Fibroblast of villous mesenchyme (primary cell): ENCODE measurements at regions not wholly inside any gene's neighbourhood (a gene's known extent, or its start where the extent isn't known, plus 50 kb on each side); places are given as distances from the start of the nearest gene placed in this dataset.
A peak's percentile ranks its signal among the peaks of the same experiment; 100 is the strongest.

Experiments
- DNase-seq: peaks from one replicate; pipeline ENCODE4 v3.0.0-alpha.2; 2010; ENCODE audit warnings: low read depth
- H3K4me3 ChIP-seq: 2 replicates; pipeline ENCODE4 v1.5.1; 2011; ENCODE audit warnings: low read depth, mild to moderate bottlenecking, low read length
- TF ChIP-seq, protein P1 (sequence below): IDR thresholded peaks from 2 replicates; pipeline ENCODE4 v1.5.1; 2012; ENCODE audit warnings: low read depth, mild to moderate bottlenecking, low read length; ENCODE audit not compliant: insufficient read depth

DNA sequence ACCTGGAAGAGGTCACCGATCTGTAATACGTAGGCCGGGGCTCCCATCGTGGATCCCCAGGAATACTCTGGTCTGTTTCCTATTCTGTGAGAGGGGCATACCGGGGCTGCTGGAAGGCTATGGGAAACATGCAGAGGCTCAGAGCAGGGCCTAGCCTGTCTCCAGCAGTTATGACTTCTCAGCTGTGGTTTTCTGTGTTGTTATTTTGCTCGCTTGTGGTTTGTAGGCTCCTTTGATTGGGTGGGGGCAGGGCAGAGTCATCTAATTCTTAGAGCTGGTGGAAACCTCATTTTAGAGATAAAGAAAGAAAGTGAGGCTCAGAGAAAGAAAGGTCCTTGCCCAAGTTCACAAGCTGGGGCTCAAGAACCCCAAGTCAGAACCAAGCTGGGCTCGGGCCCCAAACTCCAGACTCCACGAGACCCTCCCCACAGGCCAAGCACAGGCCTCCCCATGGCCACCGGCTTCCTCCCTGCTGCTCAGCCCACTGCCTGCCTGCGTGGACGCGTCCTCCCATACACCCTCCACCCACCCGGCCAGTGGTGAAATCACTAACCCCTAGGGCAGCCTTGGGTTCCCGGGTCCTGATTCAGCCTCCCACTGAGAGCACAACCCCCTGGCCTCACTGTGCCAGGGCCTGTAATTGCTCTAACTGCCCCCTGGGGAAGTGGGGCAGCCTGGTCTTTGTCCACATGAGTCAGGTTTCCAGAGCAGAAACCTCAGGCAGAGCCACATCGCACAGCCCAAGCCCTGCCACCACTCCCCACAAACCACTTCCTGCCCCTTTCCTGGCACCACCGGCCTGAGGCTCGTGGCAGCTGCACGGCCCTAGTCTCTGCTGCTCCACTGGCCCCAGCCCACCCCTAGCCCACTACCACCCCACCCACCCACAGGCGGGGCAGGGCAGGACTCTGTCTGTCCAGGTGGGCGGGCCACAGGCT, 270.8 kb downstream of the UACA start:
- peak overlapping the region; percentile 13 for H3K4me3 ChIP-seq
- TF ChIP-seq, protein P1, sequence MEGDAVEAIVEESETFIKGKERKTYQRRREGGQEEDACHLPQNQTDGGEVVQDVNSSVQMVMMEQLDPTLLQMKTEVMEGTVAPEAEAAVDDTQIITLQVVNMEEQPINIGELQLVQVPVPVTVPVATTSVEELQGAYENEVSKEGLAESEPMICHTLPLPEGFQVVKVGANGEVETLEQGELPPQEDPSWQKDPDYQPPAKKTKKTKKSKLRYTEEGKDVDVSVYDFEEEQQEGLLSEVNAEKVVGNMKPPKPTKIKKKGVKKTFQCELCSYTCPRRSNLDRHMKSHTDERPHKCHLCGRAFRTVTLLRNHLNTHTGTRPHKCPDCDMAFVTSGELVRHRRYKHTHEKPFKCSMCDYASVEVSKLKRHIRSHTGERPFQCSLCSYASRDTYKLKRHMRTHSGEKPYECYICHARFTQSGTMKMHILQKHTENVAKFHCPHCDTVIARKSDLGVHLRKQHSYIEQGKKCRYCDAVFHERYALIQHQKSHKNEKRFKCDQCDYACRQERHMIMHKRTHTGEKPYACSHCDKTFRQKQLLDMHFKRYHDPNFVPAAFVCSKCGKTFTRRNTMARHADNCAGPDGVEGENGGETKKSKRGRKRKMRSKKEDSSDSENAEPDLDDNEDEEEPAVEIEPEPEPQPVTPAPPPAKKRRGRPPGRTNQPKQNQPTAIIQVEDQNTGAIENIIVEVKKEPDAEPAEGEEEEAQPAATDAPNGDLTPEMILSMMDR = peak; percentile 25
- DNase-seq = peak; percentile 94

DNA sequence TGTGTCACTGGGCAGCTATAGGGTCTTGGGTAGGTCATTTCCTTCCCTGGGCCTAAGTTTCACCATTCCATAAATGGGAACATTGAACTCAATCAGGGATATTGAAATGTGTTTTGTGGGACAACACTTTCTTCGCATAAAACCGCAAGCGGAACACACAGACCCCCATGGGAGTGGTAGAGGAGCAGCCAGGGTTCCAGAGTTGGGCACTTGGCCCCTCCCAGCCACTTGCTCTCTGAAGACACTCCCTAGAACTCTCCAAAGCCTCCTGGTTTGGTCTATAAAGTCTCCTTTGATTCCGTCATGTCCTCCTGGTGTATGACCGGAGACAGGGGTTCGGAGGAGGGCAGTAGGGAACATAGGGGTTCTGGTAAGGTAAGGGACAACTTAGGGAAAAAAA, 271.7 kb downstream of the UACA start:
- H3K4me3 ChIP-seq = no peak overlapping the region
- TF ChIP-seq, protein P1 = no peak
- no peak for DNase-seq

DNA sequence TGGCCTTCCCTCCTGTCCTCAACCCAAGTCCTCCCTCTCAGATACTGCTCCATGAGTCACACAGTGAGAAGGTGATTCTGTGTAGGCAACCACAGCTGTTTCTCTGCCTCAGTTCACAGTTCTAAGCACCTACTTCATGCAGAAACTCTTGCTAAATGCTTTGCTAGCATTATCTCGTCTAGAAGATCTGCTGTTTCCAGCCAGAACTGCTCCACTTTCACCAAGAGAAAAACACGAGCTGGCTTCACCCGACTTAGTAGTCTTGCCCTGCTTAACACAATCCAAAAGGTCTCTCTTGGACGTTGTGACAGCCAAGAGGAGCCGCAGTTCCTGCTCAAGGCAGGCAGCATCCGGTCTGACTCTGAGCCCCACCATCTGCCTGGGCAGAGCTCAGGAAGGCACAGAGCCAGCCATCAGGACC, 272.1 kb downstream of the UACA start:
- H3K4me3 ChIP-seq = no peak overlapping the region
- TF ChIP-seq, protein P1 = no peak
- peak; percentile 23 for DNase-seq

DNA sequence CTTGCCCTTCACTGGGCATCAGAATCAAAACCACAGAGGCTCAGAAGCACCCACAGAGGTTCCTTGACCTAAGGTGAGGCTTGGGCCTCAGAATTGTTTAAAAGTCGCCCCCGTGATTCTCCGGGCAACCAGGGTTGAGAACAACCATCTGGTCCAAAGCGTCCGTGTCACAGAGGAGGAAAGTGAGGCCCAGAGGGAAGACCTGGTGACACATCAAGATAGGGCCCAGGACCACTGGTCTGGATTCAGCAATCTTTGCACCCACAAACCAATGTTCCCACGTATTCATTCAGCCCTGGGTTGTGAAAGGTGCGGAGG, 272.6 kb downstream of the UACA start:
- DNase-seq = no peak
- TF ChIP-seq, protein P1 = no peak
- no peak overlapping the region for H3K4me3 ChIP-seq

DNA sequence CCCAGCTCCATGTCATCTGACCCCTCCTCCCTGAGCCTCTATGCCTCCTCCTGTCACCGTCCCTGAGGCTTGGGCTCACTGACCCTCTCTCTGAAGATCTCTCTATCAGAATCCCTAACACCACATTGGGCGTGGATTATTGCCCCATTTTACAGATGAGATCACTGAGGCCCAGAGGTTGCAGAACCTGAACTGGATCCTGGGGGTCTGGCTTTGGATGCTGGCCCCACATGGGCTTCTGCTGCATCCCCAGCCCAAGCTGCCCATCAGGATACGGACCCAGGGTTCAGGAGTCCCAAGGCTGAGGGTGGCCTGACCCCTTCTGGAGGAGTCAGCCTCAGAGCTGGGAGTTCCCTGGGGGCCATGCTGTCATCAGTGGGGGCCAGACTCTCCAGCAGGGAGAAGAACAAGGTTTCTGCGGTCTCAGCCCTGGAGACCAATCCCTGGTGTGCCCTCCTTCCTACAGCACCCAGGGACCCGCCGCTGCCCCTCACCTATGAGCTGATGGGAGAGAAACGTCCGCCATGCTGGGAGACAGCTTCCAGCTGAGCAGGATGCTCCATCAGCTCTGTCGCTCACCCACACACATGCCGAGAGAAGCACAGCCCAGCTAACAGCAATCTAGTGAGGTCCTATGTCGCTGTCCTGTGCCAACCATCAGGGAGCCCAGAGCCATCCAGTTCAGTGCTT, 273.1 kb downstream of the UACA start:
- no peak overlapping the region for H3K4me3 ChIP-seq
- TF ChIP-seq, protein P1 = no peak
- no peak for DNase-seq

DNA sequence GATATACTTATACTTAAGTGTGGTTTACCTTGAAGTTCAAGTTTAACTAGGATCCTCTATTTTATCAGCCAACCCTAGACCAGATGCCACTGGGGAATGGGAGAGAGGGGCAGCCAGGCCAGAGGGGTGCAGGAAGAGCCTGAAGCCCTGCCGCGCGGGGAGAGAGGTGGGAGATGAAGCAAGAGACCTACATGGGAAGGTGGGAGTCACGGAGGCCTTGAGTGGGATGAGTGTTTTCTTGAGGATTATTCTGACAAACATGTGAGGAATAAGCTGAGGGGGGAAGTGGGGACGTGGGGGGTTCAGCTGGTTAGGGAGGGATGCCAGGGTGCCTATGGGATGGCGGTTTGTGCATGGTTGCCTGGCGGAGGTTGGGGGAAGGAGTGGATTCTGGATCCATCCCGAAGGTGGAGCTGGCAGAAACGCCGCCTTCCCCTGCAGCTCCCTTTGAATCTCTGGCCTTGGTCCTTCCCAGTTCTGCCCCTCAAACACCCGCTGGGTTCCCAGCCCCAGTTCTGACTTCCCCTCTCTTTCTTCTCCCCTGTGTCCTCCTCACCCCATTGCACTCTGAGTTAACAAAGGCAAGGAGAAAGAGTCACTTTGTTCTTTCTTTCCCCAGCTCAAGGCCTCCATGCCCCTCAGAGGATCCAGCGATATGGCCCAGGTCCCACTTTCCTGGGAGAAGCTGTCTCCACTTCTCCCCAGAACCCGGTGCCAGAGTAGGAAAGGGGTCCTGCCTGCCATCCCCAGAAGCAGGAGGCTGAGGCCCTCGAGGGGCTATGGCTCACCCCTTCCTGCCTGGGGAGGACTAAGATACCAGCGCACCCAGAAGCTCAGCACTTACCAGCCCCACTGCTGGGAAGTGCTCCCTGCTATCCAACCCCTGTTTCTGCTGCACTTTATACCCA, 274.2 kb downstream of the UACA start:
- TF ChIP-seq, protein P1 = no peak

More for the DNA sequence above, 274.2 kb downstream of the UACA start:
- no peak for DNase-seq
- H3K4me3 ChIP-seq = no peak overlapping the region
